ENCODE measurements at regions not wholly inside any gene's neighbourhood (a gene's known extent, or its start where the extent isn't known, plus 50 kb on each side); places are given as distances from the start of the nearest gene placed in this dataset.
"Not testable (repeated sequence)": the region's sequence is repeated elsewhere in the genome, so short reads cannot be mapped to it uniquely, and the experiment has no call there.

DNA sequence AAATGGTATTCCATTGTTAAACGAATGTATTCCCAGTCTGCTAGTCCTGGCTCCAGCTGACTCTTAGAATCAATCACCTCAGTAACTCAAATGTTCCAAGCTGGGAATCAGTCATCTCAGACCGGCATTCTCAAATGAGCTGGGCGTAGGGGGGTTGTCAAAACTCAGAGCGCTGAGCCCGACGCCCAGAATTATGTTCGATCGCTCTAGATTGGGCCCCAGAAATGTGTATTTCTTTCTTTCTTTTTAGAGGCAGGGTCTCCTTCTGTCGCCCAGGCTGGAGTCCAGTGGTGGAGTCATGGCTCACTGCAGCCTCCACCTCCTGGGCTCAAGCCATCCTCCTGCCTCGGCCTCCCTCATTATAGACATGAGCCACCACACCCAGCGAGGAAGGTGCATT is 99.3 kb upstream of the IGF1R start:
- Histone ChIP-seq H3K27ac (no peak overlapping the region), H4K20me1 (ENCODE audit: insufficient read depth) (no peaks in the 10 kb centered on the region), H3K4me1 (ENCODE audit: insufficient read depth) (no peaks in the 10 kb centered on the region), H3K79me2 (ENCODE audit: insufficient read depth) (no peaks in the 10 kb centered on the region), H2AFZ (peak overlapping the region; percentile 78), H3K4me3 (peak overlapping the region; percentile 67), H3K9me2 (ENCODE audit: insufficient read depth) (no peaks in the 10 kb centered on the region), H3K4me2 (ENCODE audit: unreplicated experiment) (peak overlapping the region; percentile 91), H3K27me3 (replicated peaks; ENCODE audit: insufficient read depth) (peaks cover 35% of the 10 kb centered on the region), H3K9me3 (ENCODE audit: low read depth) (no peaks in the 10 kb centered on the region), H3K36me3 (ENCODE audit: low read depth) (no peaks in the 10 kb centered on the region), H3K9ac (no peak overlapping the region), H3F3A (ENCODE audit: insufficient read depth) (no peaks in the 10 kb centered on the region)
- no peak for DNase-seq
- 73 to 79% methylated on average over 11 of the region's 11 CpGs for WGBS, 2 experiments (ENCODE audit: low coverage in 1 of 2, low lambda C conversion rate in 2 of 2, missing lambda C conversion rate in 2 of 2)
- TF ChIP-seq EZH2phosphoT487 (IDR thresholded peaks at IDR 0.05; ENCODE audit: insufficient read depth, low read depth) (no peak), EZH2 (IDR thresholded peaks at IDR 0.05; ENCODE audit: insufficient read depth, poor library complexity, severe bottlenecking) (no peak)
- in situ Hi-C loops (cut with MboI), result no loop called here

DNA sequence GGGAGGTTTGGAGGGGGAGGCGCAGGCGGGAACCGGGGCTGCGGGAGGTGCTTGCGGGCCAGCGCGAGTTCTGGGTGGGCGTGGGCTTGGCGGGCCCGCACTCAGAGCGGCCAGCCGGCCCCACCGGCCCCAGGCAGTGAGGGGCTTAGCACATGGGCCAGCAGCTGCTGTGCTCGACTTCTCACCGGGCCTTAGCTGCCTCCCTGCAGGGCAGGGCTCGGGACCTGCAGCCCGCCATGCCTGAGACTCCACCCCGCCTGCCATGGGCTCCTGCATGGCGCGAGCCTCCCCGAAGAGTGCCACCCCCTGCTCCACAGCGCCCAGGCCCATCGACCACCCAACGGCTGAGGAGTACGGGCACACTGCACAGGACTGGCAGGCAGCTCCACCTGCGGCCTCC is 98.6 kb upstream of the IGF1R start:
- Histone ChIP-seq H3K4me3 (no peak overlapping the region), H3K9ac (no peak overlapping the region), H4K20me1 (ENCODE audit: insufficient read depth) (no peaks in the 10 kb centered on the region), H2AFZ (no peak overlapping the region), H3K36me3 (ENCODE audit: low read depth) (no peaks in the 10 kb centered on the region), H3K27ac (no peak overlapping the region), H3K27me3 (replicated peaks; ENCODE audit: insufficient read depth) (peaks cover 38% of the 10 kb centered on the region), H3K4me1 (ENCODE audit: insufficient read depth) (no peaks in the 10 kb centered on the region), H3F3A (ENCODE audit: insufficient read depth) (no peaks in the 10 kb centered on the region), H3K79me2 (ENCODE audit: insufficient read depth) (no peaks in the 10 kb centered on the region), H3K9me3 (ENCODE audit: low read depth) (no peaks in the 10 kb centered on the region), H3K9me2 (ENCODE audit: insufficient read depth) (no peaks in the 10 kb centered on the region), H3K4me2 (ENCODE audit: unreplicated experiment) (no peak overlapping the region)
- WGBS, 2 experiments (ENCODE audit: low coverage in 1 of 2, low lambda C conversion rate in 2 of 2, missing lambda C conversion rate in 2 of 2), result 95 to 97% methylated on average over 10 to 17 of the region's 26 CpGs
- TF ChIP-seq EZH2phosphoT487 (IDR thresholded peaks at IDR 0.05; ENCODE audit: insufficient read depth, low read depth), result no peak
- TF ChIP-seq EZH2 (IDR thresholded peaks at IDR 0.05; ENCODE audit: insufficient read depth, poor library complexity, severe bottlenecking), result no peak
- in situ Hi-C loops (cut with MboI), result no loop called here
- no peak for DNase-seq

DNA sequence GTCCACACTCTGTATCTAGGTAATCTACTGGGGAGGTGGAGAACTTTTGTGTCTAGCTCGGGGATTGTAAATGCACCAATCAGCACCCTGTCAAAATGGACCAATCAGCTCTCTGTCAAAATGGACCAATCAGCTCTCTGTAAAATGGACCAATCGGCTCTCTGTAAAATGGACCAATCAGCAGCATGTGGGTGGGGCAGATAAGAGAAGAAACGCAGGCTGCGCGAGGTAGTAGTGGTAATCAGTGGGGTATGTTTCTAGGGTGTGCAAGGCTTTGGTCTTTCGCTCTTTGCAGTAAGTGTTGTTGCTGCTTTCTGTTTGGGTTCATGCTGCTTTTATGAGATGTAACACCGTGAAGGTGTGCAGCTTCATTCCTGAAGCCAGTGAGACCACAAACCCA is 98.0 kb upstream of the IGF1R start:
- DNase-seq; H4K20me1 ChIP-seq (ENCODE audit: insufficient read depth); H3K4me1 ChIP-seq (ENCODE audit: insufficient read depth); H3K79me2 ChIP-seq (ENCODE audit: insufficient read depth); H3F3A ChIP-seq (ENCODE audit: insufficient read depth); H3K9ac ChIP-seq; H2AFZ ChIP-seq; H3K36me3 ChIP-seq (ENCODE audit: low read depth); H3K4me3 ChIP-seq; H3K9me2 ChIP-seq (ENCODE audit: insufficient read depth); H3K4me2 ChIP-seq (ENCODE audit: unreplicated experiment); in situ Hi-C loops (cut with MboI); H3K9me3 ChIP-seq (ENCODE audit: low read depth); H3K27ac ChIP-seq: not testable (repeated sequence)
- 86 to 90% methylated on average over 7 of the region's 7 CpGs for WGBS, 2 experiments (ENCODE audit: low coverage in 1 of 2, low lambda C conversion rate in 2 of 2, missing lambda C conversion rate in 2 of 2)
- peaks cover 35% of the 10 kb centered on the region for H3K27me3 ChIP-seq (replicated peaks; ENCODE audit: insufficient read depth)

DNA sequence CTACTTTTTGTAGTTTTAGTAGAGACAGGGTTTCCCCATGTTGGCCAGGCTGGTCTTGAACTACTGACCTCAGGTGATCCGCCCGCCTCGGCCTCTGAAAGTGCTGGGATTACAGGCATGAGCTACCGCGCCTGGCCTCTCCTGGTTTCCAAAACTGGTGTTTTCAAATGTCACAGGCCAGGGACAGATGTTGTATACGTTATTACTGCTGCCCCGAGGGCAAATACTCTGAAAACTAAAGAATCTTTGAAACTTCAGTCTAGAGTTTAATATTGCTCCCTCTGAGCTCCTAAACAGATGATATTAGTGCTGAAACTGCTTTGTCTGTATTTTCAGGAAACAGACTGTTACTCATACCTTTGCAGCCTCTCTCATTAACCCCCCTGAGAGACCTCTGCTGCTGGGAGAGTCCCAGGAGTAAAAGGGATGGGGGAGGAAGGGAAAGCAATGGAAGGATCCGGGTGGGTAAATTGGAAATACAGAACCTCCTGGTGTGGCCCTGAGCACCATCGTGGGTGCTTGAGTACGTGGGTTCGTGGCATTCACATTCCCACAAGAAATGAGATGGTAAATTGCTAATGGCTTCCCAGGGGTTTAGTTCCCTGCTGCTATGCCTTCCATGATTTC is 96.3 kb upstream of the IGF1R start:
- no peaks in the 10 kb centered on the region for H4K20me1 ChIP-seq (ENCODE audit: insufficient read depth)
- no peaks in the 10 kb centered on the region for H3K36me3 ChIP-seq (ENCODE audit: low read depth)
- peaks cover 39% of the 10 kb centered on the region; the same call in 1 of the 2 replicates for H3K27me3 ChIP-seq (replicated peaks; ENCODE audit: insufficient read depth)
- no peak for DNase-seq
- H3K79me2 ChIP-seq (ENCODE audit: insufficient read depth), result no peaks in the 10 kb centered on the region
- H3K9me3 ChIP-seq (ENCODE audit: low read depth), result no peaks in the 10 kb centered on the region
- H3K9ac ChIP-seq, result no peak overlapping the region
- H3K4me3 ChIP-seq, result no peak overlapping the region
- 61 to 65% methylated on average over 8 to 11 of the region's 11 CpGs for WGBS, 2 experiments (ENCODE audit: low coverage in 1 of 2, low lambda C conversion rate in 2 of 2, missing lambda C conversion rate in 2 of 2)
- no peak overlapping the region for H3K27ac ChIP-seq
- no peaks in the 10 kb centered on the region for H3F3A ChIP-seq (ENCODE audit: insufficient read depth)
- in situ Hi-C loops (cut with MboI), result no loop called here
- no peaks in the 10 kb centered on the region for H3K9me2 ChIP-seq (ENCODE audit: insufficient read depth)
- H3K4me2 ChIP-seq (ENCODE audit: unreplicated experiment), result no peak overlapping the region
- H3K4me1 ChIP-seq (ENCODE audit: insufficient read depth), result no peaks in the 10 kb centered on the region
- no peak for TF ChIP-seq EZH2 (IDR thresholded peaks at IDR 0.05; ENCODE audit: insufficient read depth, poor library complexity, severe bottlenecking)
- no peak for TF ChIP-seq EZH2phosphoT487 (IDR thresholded peaks at IDR 0.05; ENCODE audit: insufficient read depth, low read depth)
- no peak overlapping the region for H2AFZ ChIP-seq
